Loucy (cell line): ENCODE measurements at regions not wholly inside any gene's neighbourhood (a gene's known extent, or its start where the extent isn't known, plus 50 kb on each side); places are given as distances from the start of the nearest gene placed in this dataset.

ENCODE experiments used
- H2AFZ ChIP-seq: fragments of 200-600 bp; sonication (generic); 2 replicates; pipeline ENCODE4 v1.6.0; 2016; ENCODE audit warnings: antibody characterized with exemption, mild to moderate bottlenecking, low read length, moderate library complexity
- H3F3A ChIP-seq: fragments of 200-600 bp; 2 replicates; pipeline ENCODE4 v1.6.0; 2016; ENCODE audit warnings: antibody characterized with exemption, low read depth, mild to moderate bottlenecking
- H3K27me3 ChIP-seq: fragments of 200-600 bp; sonication (generic); 2 replicates; pipeline ENCODE4 v1.6.1; 2014; ENCODE audit warnings: low read length, mild to moderate bottlenecking; ENCODE audit not compliant: insufficient read depth, poor library complexity, severe bottlenecking
- H3K36me3 ChIP-seq: fragments of 200-600 bp; sonication (generic); 2 replicates; pipeline ENCODE4 v1.6.1; 2016; ENCODE audit warnings: low read length; ENCODE audit not compliant: insufficient read depth
- H3K4me1 ChIP-seq: fragments of 200-600 bp; sonication (generic); 2 replicates; pipeline ENCODE4 v1.5.1; 2014; ENCODE audit warnings: low read length, mild to moderate bottlenecking; ENCODE audit not compliant: insufficient read depth, poor library complexity, severe bottlenecking
- H3K4me2 ChIP-seq: fragments of 200-600 bp; sonication (generic); 2 replicates; pipeline ENCODE4 v1.6.0; 2014; ENCODE audit warnings: antibody characterized with exemption, low read length, low read depth, mild to moderate bottlenecking; ENCODE audit not compliant: poor library complexity, severe bottlenecking
- H3K4me3 ChIP-seq: fragments of 200-600 bp; sonication (generic); 2 replicates; pipeline ENCODE4 v1.5.1; 2014; ENCODE audit warnings: low read length, mild to moderate bottlenecking, mixed read lengths; ENCODE audit not compliant: poor library complexity, severe bottlenecking
- H3K79me2 ChIP-seq: fragments of 200-600 bp; sonication (generic); 2 replicates; pipeline ENCODE4 v1.6.1; 2014; ENCODE audit warnings: low read length; ENCODE audit not compliant: insufficient read depth
- H3K9ac ChIP-seq: fragments of 200-600 bp; sonication (generic); 2 replicates; pipeline ENCODE4 v1.6.0; 2014; ENCODE audit warnings: mild to moderate bottlenecking, low read depth, low read length, moderate library complexity; ENCODE audit not compliant: poor library complexity, severe bottlenecking
- H3K9me2 ChIP-seq: fragments of 200-600 bp; sonication (generic); replicated peaks from 2 replicates; pipeline ENCODE4 v1.6.1; 2016; ENCODE audit warnings: low read depth, low read length, mixed read lengths
- H3K9me3 ChIP-seq: fragments of 200-600 bp; sonication (generic); 2 replicates; pipeline ENCODE4 v1.6.1; 2014; ENCODE audit warnings: mild to moderate bottlenecking, antibody characterized with exemption, low read length, low read depth; ENCODE audit not compliant: insufficient read depth
- H4K20me1 ChIP-seq: fragments of 200-600 bp; sonication (generic); 2 replicates; pipeline ENCODE4 v1.6.0; 2014; ENCODE audit warnings: antibody characterized with exemption, low read length, mild to moderate bottlenecking; ENCODE audit not compliant: insufficient read depth, poor library complexity, severe bottlenecking
- CTCF ChIP-seq: fragments of 200-600 bp; sonication (generic); conservative IDR thresholded peaks from 2 replicates; pipeline ENCODE4 v1.5.1; 2014; ENCODE audit warnings: mild to moderate bottlenecking, antibody characterized with exemption, low read length
- EZH2phosphoT487 ChIP-seq: fragments of 200-600 bp; IDR thresholded peaks from 2 replicates; pipeline ENCODE4 v1.6.1; 2018; ENCODE audit warnings: antibody characterized with exemption, mild to moderate bottlenecking, moderate library complexity, borderline replicate concordance

- no peaks in the 10 kb centered on the region for H3K36me3 ChIP-seq
- TF ChIP-seq EZH2phosphoT487 (no peak), CTCF (peak; percentile 93)
- H3K9ac ChIP-seq, result no peak overlapping the region
- no peak overlapping the region for H3K4me3 ChIP-seq
- no peaks in the 10 kb centered on the region for H3F3A ChIP-seq
- H3K79me2 ChIP-seq, result no peaks in the 10 kb centered on the region
- H3K9me2 ChIP-seq, result no peaks in the 10 kb centered on the region
- H2AFZ ChIP-seq, result no peak overlapping the region
- no peaks in the 10 kb centered on the region for H4K20me1 ChIP-seq
- no peaks in the 10 kb centered on the region for H3K9me3 ChIP-seq
- no peak overlapping the region for H3K4me2 ChIP-seq
- no peaks in the 10 kb centered on the region for H3K4me1 ChIP-seq
- no peaks in the 10 kb centered on the region for H3K27me3 ChIP-seq
Observed at GRCh38 chr3:94249491-94250079, 186.7 kb downstream of the NSUN3 start.

- H3K79me2 ChIP-seq, result no peaks in the 10 kb centered on the region
Observed at GRCh38 chr3:94251566-94251965, 188.7 kb downstream of the NSUN3 start.

GRCh38 chr3:94252316-94252715 lies 189.5 kb downstream of the NSUN3 start:
- no peaks in the 10 kb centered on the region for H3F3A ChIP-seq
- no peak overlapping the region for H3K9ac ChIP-seq
- H4K20me1 ChIP-seq, result no peaks in the 10 kb centered on the region
- no peaks in the 10 kb centered on the region for H3K9me2 ChIP-seq
- no peaks in the 10 kb centered on the region for H3K9me3 ChIP-seq
- no peaks in the 10 kb centered on the region for H3K4me1 ChIP-seq
- no peak overlapping the region for H3K4me3 ChIP-seq
- no peaks in the 10 kb centered on the region for H3K27me3 ChIP-seq
- H3K79me2 ChIP-seq, result no peaks in the 10 kb centered on the region
- no peak overlapping the region for H2AFZ ChIP-seq
- TF ChIP-seq EZH2phosphoT487, result no peak
- no peak for TF ChIP-seq CTCF
- no peaks in the 10 kb centered on the region for H3K36me3 ChIP-seq
- no peak overlapping the region for H3K4me2 ChIP-seq

More at GRCh38 chr3:94251566-94251965, 188.7 kb downstream of the NSUN3 start:
- TF ChIP-seq EZH2phosphoT487 (no peak), CTCF (no peak)
- Histone ChIP-seq H3K9me3 (no peaks in the 10 kb centered on the region), H2AFZ (no peak overlapping the region), H3K4me3 (no peak overlapping the region), H3F3A (no peaks in the 10 kb centered on the region), H3K4me2 (no peak overlapping the region), H3K27me3 (no peaks in the 10 kb centered on the region), H3K36me3 (no peaks in the 10 kb centered on the region), H4K20me1 (no peaks in the 10 kb centered on the region), H3K9ac (no peak overlapping the region), H3K9me2 (no peaks in the 10 kb centered on the region), H3K4me1 (no peaks in the 10 kb centered on the region)
